HL-60 (cell line): ENCODE measurements at regions not wholly inside any gene's neighbourhood (a gene's known extent, or its start where the extent isn't known, plus 50 kb on each side); places are given as distances from the start of the nearest gene placed in this dataset.

ENCODE experiments used
- CTCF ChIP-seq: IDR thresholded peaks from one replicate; pipeline ENCODE4 v1.5.1; 2011; ENCODE audit warnings: low read length, control low read depth, inconsistent platforms; ENCODE audit not compliant: insufficient read depth
- GABPA ChIP-seq: IDR thresholded peaks from 2 replicates; pipeline ENCODE4 v1.6.1; 2012; ENCODE audit warnings: low read depth
- POLR2AphosphoS5 ChIP-seq: IDR thresholded peaks from 2 replicates; pipeline ENCODE4 v1.6.1; 2012; ENCODE audit warnings: low read depth
- SPI1 ChIP-seq: IDR thresholded peaks from 2 replicates; pipeline ENCODE4 v1.6.1; 2012; ENCODE audit warnings: low read depth, mild to moderate bottlenecking, borderline replicate concordance
- TF ChIP-seq, protein P1 (sequence below): IDR thresholded peaks from 2 replicates; pipeline ENCODE4 v1.6.1; 2012; ENCODE audit warnings: low read depth; ENCODE audit not compliant: insufficient replicate concordance

- TF ChIP-seq CTCF (no peak), POLR2AphosphoS5 (no peak), SPI1 (no peak), GABPA (no peak)
- TF ChIP-seq, protein P1, sequence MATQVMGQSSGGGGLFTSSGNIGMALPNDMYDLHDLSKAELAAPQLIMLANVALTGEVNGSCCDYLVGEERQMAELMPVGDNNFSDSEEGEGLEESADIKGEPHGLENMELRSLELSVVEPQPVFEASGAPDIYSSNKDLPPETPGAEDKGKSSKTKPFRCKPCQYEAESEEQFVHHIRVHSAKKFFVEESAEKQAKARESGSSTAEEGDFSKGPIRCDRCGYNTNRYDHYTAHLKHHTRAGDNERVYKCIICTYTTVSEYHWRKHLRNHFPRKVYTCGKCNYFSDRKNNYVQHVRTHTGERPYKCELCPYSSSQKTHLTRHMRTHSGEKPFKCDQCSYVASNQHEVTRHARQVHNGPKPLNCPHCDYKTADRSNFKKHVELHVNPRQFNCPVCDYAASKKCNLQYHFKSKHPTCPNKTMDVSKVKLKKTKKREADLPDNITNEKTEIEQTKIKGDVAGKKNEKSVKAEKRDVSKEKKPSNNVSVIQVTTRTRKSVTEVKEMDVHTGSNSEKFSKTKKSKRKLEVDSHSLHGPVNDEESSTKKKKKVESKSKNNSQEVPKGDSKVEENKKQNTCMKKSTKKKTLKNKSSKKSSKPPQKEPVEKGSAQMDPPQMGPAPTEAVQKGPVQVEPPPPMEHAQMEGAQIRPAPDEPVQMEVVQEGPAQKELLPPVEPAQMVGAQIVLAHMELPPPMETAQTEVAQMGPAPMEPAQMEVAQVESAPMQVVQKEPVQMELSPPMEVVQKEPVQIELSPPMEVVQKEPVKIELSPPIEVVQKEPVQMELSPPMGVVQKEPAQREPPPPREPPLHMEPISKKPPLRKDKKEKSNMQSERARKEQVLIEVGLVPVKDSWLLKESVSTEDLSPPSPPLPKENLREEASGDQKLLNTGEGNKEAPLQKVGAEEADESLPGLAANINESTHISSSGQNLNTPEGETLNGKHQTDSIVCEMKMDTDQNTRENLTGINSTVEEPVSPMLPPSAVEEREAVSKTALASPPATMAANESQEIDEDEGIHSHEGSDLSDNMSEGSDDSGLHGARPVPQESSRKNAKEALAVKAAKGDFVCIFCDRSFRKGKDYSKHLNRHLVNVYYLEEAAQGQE, result no peak
Measured at GRCh38 chr4:103802766-103803165, 83.0 kb upstream of the TACR3 start.
